ENCODE measurements at regions not wholly inside any gene's neighbourhood (a gene's known extent, or its start where the extent isn't known, plus 50 kb on each side); places are given as distances from the start of the nearest gene placed in this dataset.
A peak's percentile ranks its signal among the peaks of the same experiment; 100 is the strongest.
"Not testable (repeated sequence)": the region's sequence is repeated elsewhere in the genome, so short reads cannot be mapped to it uniquely, and the experiment has no call there.

GRCh38 chr2:236998236-236998635 is 87.5 kb upstream of the COPS8 start:
- DNase-seq (ENCODE audit: low spot score) = no peak

- DNase-seq (ENCODE audit: low spot score) = no peak
These were observed 86.9 kb upstream of the COPS8 start for GRCh38 chr2:236998758-236999157.

GRCh38 chr2:237000481-237000880 is 85.2 kb upstream of the COPS8 start:
- DNase-seq (ENCODE audit: low spot score) = no peak

GRCh38 chr2:237005341-237005740 is 80.3 kb upstream of the COPS8 start:
- not testable (repeated sequence) for DNase-seq (ENCODE audit: low spot score)

- DNase-seq (ENCODE audit: low spot score) = no peak
These were observed 74.4 kb upstream of the COPS8 start for GRCh38 chr2:237011206-237011795.

- no peak for DNase-seq (ENCODE audit: low spot score)
These were observed 73.7 kb upstream of the COPS8 start for GRCh38 chr2:237012004-237012403.

GRCh38 chr2:237012577-237013267 is 73.0 kb upstream of the COPS8 start:
- DNase-seq (ENCODE audit: low spot score) = no peak

GRCh38 chr2:237016121-237016915 is 69.4 kb upstream of the COPS8 start:
- no peak for DNase-seq (ENCODE audit: low spot score)

GRCh38 chr2:237020090-237020489 is 65.6 kb upstream of the COPS8 start:
- no peak for DNase-seq (ENCODE audit: low spot score)

- DNase-seq (ENCODE audit: low spot score) = no peak
These were observed 63.2 kb upstream of the COPS8 start for GRCh38 chr2:237022533-237022932.

- DNase-seq (ENCODE audit: low spot score) = no peak
These were observed 61.4 kb upstream of the COPS8 start for GRCh38 chr2:237024255-237024654.

GRCh38 chr2:237025090-237025865 is 60.4 kb upstream of the COPS8 start:
- DNase-seq (ENCODE audit: low spot score) = peak; percentile 35

GRCh38 chr2:237026981-237027711 is 58.5 kb upstream of the COPS8 start:
- DNase-seq (ENCODE audit: low spot score) = peak; percentile 57

GRCh38 chr2:237027712-237028029 is 58.0 kb upstream of the COPS8 start:
- DNase-seq (ENCODE audit: low spot score) = no peak

GRCh38 chr2:237030382-237030781 is 55.3 kb upstream of the COPS8 start:
- no peak for DNase-seq (ENCODE audit: low spot score)

- DNase-seq (ENCODE audit: low spot score) = no peak
These were observed 52.1 kb upstream of the COPS8 start for GRCh38 chr2:237033536-237034060.

- DNase-seq (ENCODE audit: low spot score) = no peak
These were observed 49.8 kb upstream of the COPS8 start for GRCh38 chr2:237035781-237036475.

Data from HuH-7 (cell line).